HEK293 (cell line): ENCODE measurements at regions not wholly inside any gene's neighbourhood (a gene's known extent, or its start where the extent isn't known, plus 50 kb on each side); places are given as distances from the start of the nearest gene placed in this dataset.

ENCODE experiments used
- CTCF ChIA-PET: fragments of 350-600 bp; formaldehyde crosslinking; extraction: SDS; loops from one replicate; lab custom pipeline; 2021; ENCODE audit warnings: antibody characterized with exemption; lab: Yijun Ruan, JAX
- POLR2A ChIA-PET: fragments of 300-600 bp; formaldehyde crosslinking; extraction: SDS; loops from one replicate; lab custom pipeline; 2020; ENCODE audit warnings: antibody characterized with exemption, inconsistent platforms; lab: Yijun Ruan, JAX
- H3K27ac ChIP-seq: fragments of 200-500 bp; sonication (Bioruptor generic); 2 replicates; pipeline ENCODE4 v1.5.1; 2014; ENCODE audit warnings: low read depth, low read length, control low read depth, inconsistent platforms; ENCODE audit errors: extremely low read depth
- H3K36me3 ChIP-seq, 2 experiments: fragments of 200-500 bp in 1 of 2; sonication (Bioruptor generic) in 1 of 2; 1 replicate in 1 of 2; 2 replicates in 1 of 2; pipeline ENCODE4 v1.5.1; 2014 to 2017; ENCODE audit warnings: inconsistent platforms in 2 of 2, low read length in 2 of 2; ENCODE audit not compliant: control insufficient read depth in 2 of 2, insufficient read depth in 1 of 2
- H3K4me1 ChIP-seq: fragments of 200-500 bp; sonication (Bioruptor generic); 2 replicates; pipeline ENCODE4 v1.5.1; 2014; ENCODE audit warnings: mild to moderate bottlenecking, low read length, inconsistent platforms; ENCODE audit not compliant: control insufficient read depth, insufficient read depth
- H3K4me3 ChIP-seq: 2 replicates; pipeline ENCODE4 v1.5.1; 2011; ENCODE audit warnings: low read depth, mild to moderate bottlenecking, control low read depth, low read length, moderate library complexity
- H3K9me3 ChIP-seq: fragments of 200-500 bp; sonication (Bioruptor generic); 2 replicates; pipeline ENCODE4 v1.5.1; 2014; ENCODE audit warnings: low read depth, low read length, inconsistent platforms; ENCODE audit not compliant: control insufficient read depth, insufficient read depth
- EGR2 ChIP-seq: fragments of 450-650 bp; formaldehyde crosslinking; IDR thresholded peaks from 2 replicates; pipeline ENCODE4 v1.5.1; 2016; ENCODE audit warnings: low read depth, missing biosample characterization, missing genetic modification characterization
- GLI2 ChIP-seq: fragments of 450-650 bp; formaldehyde crosslinking; IDR thresholded peaks from 2 replicates; pipeline ENCODE4; 2017; ENCODE audit warnings: missing biosample characterization, missing genetic modification characterization, low read depth, borderline replicate concordance
- HOXD13 ChIP-seq: sonication (generic); formaldehyde crosslinking; IDR thresholded peaks from 2 replicates; pipeline ENCODE4 v1.8.0; 2022; ENCODE audit warnings: missing genetic modification reagents, borderline replicate concordance
- IKZF3 ChIP-seq: fragments of 450-650 bp; IDR thresholded peaks from 2 replicates; pipeline ENCODE4 v1.5.0; 2018; ENCODE audit warnings: missing biosample characterization, mild to moderate bottlenecking, missing genetic modification characterization, moderate library complexity
- KLF10 ChIP-seq: fragments of 450-650 bp; IDR thresholded peaks from 2 replicates; pipeline ENCODE4 v1.5.1; 2018; ENCODE audit warnings: missing biosample characterization, mild to moderate bottlenecking, missing genetic modification characterization
- KLF9 ChIP-seq: fragments of 450-650 bp; formaldehyde crosslinking; IDR thresholded peaks from 2 replicates; pipeline ENCODE4 v1.5.1; 2016; ENCODE audit warnings: missing biosample characterization, missing genetic modification characterization, low read depth
- MEIS1 ChIP-seq: sonication (generic); formaldehyde crosslinking; IDR thresholded peaks from 2 replicates; pipeline ENCODE4 v1.8.1; 2022; ENCODE audit warnings: missing genetic modification reagents, mild to moderate bottlenecking, borderline replicate concordance
- ZBTB21 ChIP-seq: fragments of 450-650 bp; formaldehyde crosslinking; IDR thresholded peaks from 2 replicates; pipeline ENCODE4 v1.5.1; 2017; ENCODE audit warnings: missing biosample characterization, missing genetic modification characterization
- ZIC2 ChIP-seq: fragments of 450-650 bp; formaldehyde crosslinking; IDR thresholded peaks from 2 replicates; pipeline ENCODE4 v1.5.1; 2016; ENCODE audit warnings: missing biosample characterization, missing genetic modification characterization
- ZNF121 ChIP-seq: fragments of 450-650 bp; formaldehyde crosslinking; IDR thresholded peaks from 2 replicates; pipeline ENCODE4 v1.5.1; 2016; ENCODE audit warnings: missing biosample characterization, missing genetic modification characterization
- ZNF138 ChIP-seq: fragments of 450-650 bp; formaldehyde crosslinking; IDR thresholded peaks from 2 replicates; pipeline ENCODE4 v1.5.1; 2016; ENCODE audit warnings: missing biosample characterization, missing genetic modification characterization, borderline replicate concordance
- ZNF202 ChIP-seq: fragments of 450-650 bp; formaldehyde crosslinking; IDR thresholded peaks from 2 replicates; pipeline ENCODE4 v1.5.1; 2016; ENCODE audit warnings: missing biosample characterization, missing genetic modification characterization, borderline replicate concordance
- ZNF366 ChIP-seq: fragments of 450-650 bp; formaldehyde crosslinking; conservative IDR thresholded peaks from 2 replicates; pipeline ENCODE4 v1.5.1; 2016; ENCODE audit warnings: missing biosample characterization, missing genetic modification characterization
- ZNF488 ChIP-seq: fragments of 450-650 bp; formaldehyde crosslinking; IDR thresholded peaks from 2 replicates; pipeline ENCODE4 v1.5.1; 2016; ENCODE audit warnings: missing biosample characterization, missing genetic modification characterization
- ZNF548 ChIP-seq: fragments of 450-650 bp; formaldehyde crosslinking; IDR thresholded peaks from 2 replicates; pipeline ENCODE4 v1.5.1; 2016; ENCODE audit warnings: missing biosample characterization, missing genetic modification characterization
- ZNF610 ChIP-seq: fragments of 450-650 bp; formaldehyde crosslinking; IDR thresholded peaks from 2 replicates; pipeline ENCODE4 v1.5.1; 2016; ENCODE audit warnings: missing biosample characterization, missing genetic modification characterization, borderline replicate concordance
- ZSCAN23 ChIP-seq: fragments of 450-650 bp; formaldehyde crosslinking; IDR thresholded peaks from 2 replicates; pipeline ENCODE4 v1.5.1; 2016; ENCODE audit warnings: missing biosample characterization, missing genetic modification characterization
- ZSCAN30 ChIP-seq: fragments of 450-650 bp; IDR thresholded peaks from 2 replicates; pipeline ENCODE4 v1.5.1; 2018; ENCODE audit warnings: missing biosample characterization, mild to moderate bottlenecking, missing genetic modification characterization, moderate library complexity
- TF ChIP-seq, protein P1 (sequence below): fragments of 450-650 bp; formaldehyde crosslinking; IDR thresholded peaks from 2 replicates; pipeline ENCODE4 v1.5.1; 2016; ENCODE audit warnings: missing biosample characterization, missing genetic modification characterization
- TF ChIP-seq, protein P2 (sequence below): fragments of 450-650 bp; formaldehyde crosslinking; IDR thresholded peaks from 2 replicates; pipeline ENCODE4 v1.5.1; 2016; ENCODE audit warnings: missing biosample characterization, missing genetic modification characterization, borderline replicate concordance
- TF ChIP-seq, protein P3 (sequence below): fragments of 450-650 bp; formaldehyde crosslinking; IDR thresholded peaks from 2 replicates; pipeline ENCODE4 v1.5.1; 2016; ENCODE audit warnings: missing biosample characterization, missing genetic modification characterization

DNA sequence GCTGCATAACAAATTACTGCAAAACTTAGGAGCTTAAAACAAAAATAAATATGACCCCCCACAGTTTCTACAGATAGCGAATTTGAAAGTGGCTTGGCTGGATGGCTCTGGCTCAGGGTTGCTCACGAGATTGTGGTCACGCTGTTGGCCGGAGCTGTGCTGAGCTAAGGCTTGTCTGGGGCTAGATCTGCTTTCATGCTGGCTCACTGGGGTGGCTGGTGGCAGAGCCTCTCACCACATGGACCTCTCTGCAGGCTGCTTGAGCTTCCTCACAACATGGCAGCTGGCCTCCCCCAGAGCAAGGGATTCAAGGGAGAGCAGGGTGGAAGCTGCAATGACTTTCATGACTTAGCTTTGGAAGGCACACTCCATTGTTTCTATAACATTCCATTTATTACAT is 354.1 kb downstream of the SHQ1 start (continued):
- no peak for TF ChIP-seq ZNF121 (tag by site-specific recombination)

DNA sequence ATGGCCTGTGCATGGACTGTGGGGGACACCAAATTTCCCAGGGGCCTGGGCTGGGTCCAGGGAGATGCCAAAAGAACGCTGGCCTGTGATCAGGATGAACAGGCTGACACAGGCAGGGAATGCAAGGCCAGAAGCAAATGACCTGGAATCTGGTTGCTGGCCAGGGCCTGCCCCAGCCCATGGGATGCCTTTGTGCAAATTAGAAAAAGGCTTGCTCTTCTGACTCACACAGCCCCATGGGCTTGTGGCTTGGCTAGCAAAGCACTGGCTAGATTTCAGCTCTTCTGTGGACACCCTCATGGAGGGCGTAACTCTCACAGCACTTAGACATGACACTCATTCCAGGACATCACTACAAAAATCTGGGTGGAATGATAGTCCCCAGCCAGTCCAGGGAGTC is 356.0 kb downstream of the SHQ1 start:
- no peaks in the 10 kb centered on the region for H3K9me3 ChIP-seq
- POLR2A ChIA-PET = no interaction called here
- H3K27ac ChIP-seq = no peak overlapping the region
- CTCF ChIA-PET = no interaction called here
- H3K4me1 ChIP-seq = no peaks in the 10 kb centered on the region
- no peaks in the 10 kb centered on the region for H3K36me3 ChIP-seq
- TF ChIP-seq KLF9 (tag by site-specific recombination) (no peak), EGR2 (no peak), HOXD13 (no peak), ZNF202 (no peak), MEIS1 (CRISPR knock-in tag) (no peak), ZIC2 (no peak), ZNF548 (tag by site-specific recombination) (no peak), ZNF488 (tag by site-specific recombination) (no peak), ZBTB21 (tag by site-specific recombination) (no peak)
- TF ChIP-seq, protein P1, sequence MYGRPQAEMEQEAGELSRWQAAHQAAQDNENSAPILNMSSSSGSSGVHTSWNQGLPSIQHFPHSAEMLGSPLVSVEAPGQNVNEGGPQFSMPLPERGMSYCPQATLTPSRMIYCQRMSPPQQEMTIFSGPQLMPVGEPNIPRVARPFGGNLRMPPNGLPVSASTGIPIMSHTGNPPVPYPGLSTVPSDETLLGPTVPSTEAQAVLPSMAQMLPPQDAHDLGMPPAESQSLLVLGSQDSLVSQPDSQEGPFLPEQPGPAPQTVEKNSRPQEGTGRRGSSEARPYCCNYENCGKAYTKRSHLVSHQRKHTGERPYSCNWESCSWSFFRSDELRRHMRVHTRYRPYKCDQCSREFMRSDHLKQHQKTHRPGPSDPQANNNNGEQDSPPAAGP (tag by site-specific recombination) = no peak
- TF ChIP-seq, all 188 proteins: peak for 0
- no peak overlapping the region for H3K4me3 ChIP-seq

- TF ChIP-seq ZNF138 (tag by site-specific recombination) = no peak
- no peak for TF ChIP-seq ZNF610
- POLR2A ChIA-PET = no interaction called here
- no peak overlapping the region for H3K27ac ChIP-seq
- no peaks in the 10 kb centered on the region for H3K9me3 ChIP-seq
- H3K4me1 ChIP-seq = no peaks in the 10 kb centered on the region
- H3K36me3 ChIP-seq = no peaks in the 10 kb centered on the region
- no peak overlapping the region for H3K4me3 ChIP-seq
- CTCF ChIA-PET = no interaction called here
These were observed 357.4 kb downstream of the SHQ1 start for GRCh38 chr3:72490688-72491435.

DNA sequence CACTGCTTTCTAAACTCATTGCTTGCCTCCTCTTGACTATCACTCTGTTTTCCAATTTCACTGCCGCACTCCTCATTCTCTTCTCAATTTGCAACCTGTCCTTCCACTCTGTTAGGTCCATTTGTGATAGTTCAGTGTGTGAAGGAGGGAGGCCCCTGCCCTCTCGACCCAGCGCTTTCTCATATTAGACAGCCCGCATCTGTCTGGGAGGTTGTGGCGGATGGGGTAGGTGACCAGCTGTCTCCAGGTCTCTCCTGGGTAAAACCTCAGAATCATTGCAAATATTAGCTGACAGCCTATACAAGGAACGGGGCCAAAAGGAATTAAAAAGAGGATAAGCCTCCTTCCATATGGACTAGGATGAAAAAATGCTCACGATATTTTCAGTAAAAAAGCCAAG is 358.3 kb downstream of the SHQ1 start:
- H3K36me3 ChIP-seq = no peaks in the 10 kb centered on the region
- ChIA-PET CTCF (interaction anchor here (0.7 kb wide), 1 partner anchor 225 kb away, joined by 3 read pairs; no protein-coding TSS in a partner anchor), POLR2A (no interaction called here)
- H3K4me3 ChIP-seq = no peak overlapping the region
- H3K27ac ChIP-seq = no peak overlapping the region
- no peaks in the 10 kb centered on the region for H3K4me1 ChIP-seq
- H3K9me3 ChIP-seq = no peaks in the 10 kb centered on the region
- TF ChIP-seq, protein P2, sequence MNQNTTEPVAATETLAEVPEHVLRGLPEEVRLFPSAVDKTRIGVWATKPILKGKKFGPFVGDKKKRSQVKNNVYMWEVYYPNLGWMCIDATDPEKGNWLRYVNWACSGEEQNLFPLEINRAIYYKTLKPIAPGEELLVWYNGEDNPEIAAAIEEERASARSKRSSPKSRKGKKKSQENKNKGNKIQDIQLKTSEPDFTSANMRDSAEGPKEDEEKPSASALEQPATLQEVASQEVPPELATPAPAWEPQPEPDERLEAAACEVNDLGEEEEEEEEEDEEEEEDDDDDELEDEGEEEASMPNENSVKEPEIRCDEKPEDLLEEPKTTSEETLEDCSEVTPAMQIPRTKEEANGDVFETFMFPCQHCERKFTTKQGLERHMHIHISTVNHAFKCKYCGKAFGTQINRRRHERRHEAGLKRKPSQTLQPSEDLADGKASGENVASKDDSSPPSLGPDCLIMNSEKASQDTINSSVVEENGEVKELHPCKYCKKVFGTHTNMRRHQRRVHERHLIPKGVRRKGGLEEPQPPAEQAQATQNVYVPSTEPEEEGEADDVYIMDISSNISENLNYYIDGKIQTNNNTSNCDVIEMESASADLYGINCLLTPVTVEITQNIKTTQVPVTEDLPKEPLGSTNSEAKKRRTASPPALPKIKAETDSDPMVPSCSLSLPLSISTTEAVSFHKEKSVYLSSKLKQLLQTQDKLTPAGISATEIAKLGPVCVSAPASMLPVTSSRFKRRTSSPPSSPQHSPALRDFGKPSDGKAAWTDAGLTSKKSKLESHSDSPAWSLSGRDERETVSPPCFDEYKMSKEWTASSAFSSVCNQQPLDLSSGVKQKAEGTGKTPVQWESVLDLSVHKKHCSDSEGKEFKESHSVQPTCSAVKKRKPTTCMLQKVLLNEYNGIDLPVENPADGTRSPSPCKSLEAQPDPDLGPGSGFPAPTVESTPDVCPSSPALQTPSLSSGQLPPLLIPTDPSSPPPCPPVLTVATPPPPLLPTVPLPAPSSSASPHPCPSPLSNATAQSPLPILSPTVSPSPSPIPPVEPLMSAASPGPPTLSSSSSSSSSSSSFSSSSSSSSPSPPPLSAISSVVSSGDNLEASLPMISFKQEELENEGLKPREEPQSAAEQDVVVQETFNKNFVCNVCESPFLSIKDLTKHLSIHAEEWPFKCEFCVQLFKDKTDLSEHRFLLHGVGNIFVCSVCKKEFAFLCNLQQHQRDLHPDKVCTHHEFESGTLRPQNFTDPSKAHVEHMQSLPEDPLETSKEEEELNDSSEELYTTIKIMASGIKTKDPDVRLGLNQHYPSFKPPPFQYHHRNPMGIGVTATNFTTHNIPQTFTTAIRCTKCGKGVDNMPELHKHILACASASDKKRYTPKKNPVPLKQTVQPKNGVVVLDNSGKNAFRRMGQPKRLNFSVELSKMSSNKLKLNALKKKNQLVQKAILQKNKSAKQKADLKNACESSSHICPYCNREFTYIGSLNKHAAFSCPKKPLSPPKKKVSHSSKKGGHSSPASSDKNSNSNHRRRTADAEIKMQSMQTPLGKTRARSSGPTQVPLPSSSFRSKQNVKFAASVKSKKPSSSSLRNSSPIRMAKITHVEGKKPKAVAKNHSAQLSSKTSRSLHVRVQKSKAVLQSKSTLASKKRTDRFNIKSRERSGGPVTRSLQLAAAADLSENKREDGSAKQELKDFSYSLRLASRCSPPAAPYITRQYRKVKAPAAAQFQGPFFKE = no peak
- no peak for TF ChIP-seq ZNF366
- TF ChIP-seq ZSCAN23 (tag by site-specific recombination) = no peak
- TF ChIP-seq, protein P3, sequence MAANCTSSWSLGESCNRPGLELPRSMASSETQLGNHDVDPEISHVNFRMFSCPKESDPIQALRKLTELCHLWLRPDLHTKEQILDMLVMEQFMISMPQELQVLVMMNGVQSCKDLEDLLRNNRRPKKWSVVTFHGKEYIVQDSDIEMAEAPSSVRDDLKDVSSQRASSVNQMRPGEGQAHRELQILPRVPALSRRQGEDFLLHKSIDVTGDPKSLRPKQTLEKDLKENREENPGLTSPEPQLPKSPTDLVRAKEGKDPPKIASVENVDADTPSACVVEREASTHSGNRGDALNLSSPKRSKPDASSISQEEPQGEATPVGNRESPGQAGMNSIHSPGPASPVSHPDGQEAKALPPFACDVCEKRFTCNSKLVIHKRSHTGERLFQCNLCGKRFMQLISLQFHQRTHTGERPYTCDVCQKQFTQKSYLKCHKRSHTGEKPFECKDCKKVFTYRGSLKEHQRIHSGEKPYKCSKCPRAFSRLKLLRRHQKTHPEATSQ (tag by site-specific recombination) = no peak
- TF ChIP-seq IKZF3 (tag by site-specific recombination) = no peak
- TF ChIP-seq HOXD13 = no peak
- no peak for TF ChIP-seq GLI2
- TF ChIP-seq ZSCAN30 (tag by site-specific recombination) = no peak
- no peak for TF ChIP-seq KLF10 (tag by site-specific recombination)
